ENCODE measurements at regions not wholly inside any gene's neighbourhood (a gene's known extent, or its start where the extent isn't known, plus 50 kb on each side); places are given as distances from the start of the nearest gene placed in this dataset.

- no peak for TF ChIP-seq CTCF (IDR thresholded peaks at IDR 0.05)
- TF ChIP-seq PBX3 (IDR thresholded peaks at IDR 0.05), result no peak
Observed at GRCh38 chr17:56675876-56676660, 82.6 kb downstream of the NOG start.
